Activated T-cell treated with anti-CD3 and anti-CD28 coated beads, Interleukin-2, amount 50 U/mL, for 72 hours (primary cell): ENCODE measurements at regions not wholly inside any gene's neighbourhood (a gene's known extent, or its start where the extent isn't known, plus 50 kb on each side); places are given as distances from the start of the nearest gene placed in this dataset.
A peak's percentile ranks its signal among the peaks of the same experiment; 100 is the strongest.

ENCODE experiments used
- ATAC-seq, 2 donors: fragments of 150-1000 bp; cut with Tn5 transposase; replicated peaks in 1 of 2; 2 replicates each; pipeline ENCODE4 v1.10.0; 2021; ENCODE audit warnings: moderate library complexity in 2 of 2, mild to moderate bottlenecking in 1 of 2
- DNase-seq, 2 donors: peaks; one replicate each; pipeline ENCODE4 v3.0.0; 2021 to 2022; ENCODE audit warnings: mixed read lengths in 1 of 2
- H3K27ac Mint-ChIP-seq: one replicate; pipeline ENCODE4 v1.8.0; 2022; ENCODE audit warnings: mild to moderate bottlenecking, moderate library complexity, mixed read lengths
- H3K27me3 Mint-ChIP-seq: one replicate; pipeline ENCODE4 v1.8.0; 2022; ENCODE audit warnings: low read depth, mixed read lengths
- H3K36me3 Mint-ChIP-seq, 2 donors: one replicate each; pipeline ENCODE4 v1.8.0; 2022; ENCODE audit warnings: mixed read lengths in 2 of 2, mild to moderate bottlenecking in 1 of 2; ENCODE audit not compliant: insufficient read depth in 2 of 2
- H3K4me1 Mint-ChIP-seq: one replicate; pipeline ENCODE4 v1.8.0; 2022; ENCODE audit warnings: low read depth, mixed read lengths
- H3K4me3 Mint-ChIP-seq, 2 donors: one replicate each; pipeline ENCODE4 v1.8.0; 2022; ENCODE audit warnings: mild to moderate bottlenecking in 2 of 2, mixed read lengths in 2 of 2, moderate library complexity in 2 of 2
- H3K9me3 Mint-ChIP-seq, 2 donors: one replicate each; pipeline ENCODE4 v1.8.0; 2022; ENCODE audit warnings: mixed read lengths in 2 of 2

DNA sequence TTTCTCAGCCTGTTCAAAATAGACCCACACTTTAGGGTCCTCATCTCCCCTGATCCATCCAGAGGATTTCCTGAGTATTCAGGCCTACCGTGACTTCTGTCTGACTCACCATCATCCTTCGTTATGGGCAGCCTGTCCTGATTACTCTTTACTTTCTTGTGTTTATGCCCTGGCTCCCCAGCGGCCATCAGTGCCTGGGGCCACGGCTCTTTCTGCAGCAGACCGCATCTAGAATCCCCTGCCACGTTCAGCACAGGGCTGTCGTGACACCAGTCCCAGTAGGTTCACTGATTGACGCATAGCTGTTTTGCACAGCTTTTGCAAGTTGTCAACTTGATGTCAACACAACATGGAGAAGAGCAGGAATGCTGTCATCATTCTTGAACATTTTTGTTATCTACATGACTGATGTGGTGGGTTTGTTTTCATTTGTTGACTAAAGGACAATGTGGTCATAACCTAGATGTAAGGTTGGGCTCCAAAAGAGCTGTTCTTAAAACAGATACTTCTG, 225.6 kb downstream of the HAUS1 start:
- no peak overlapping the region for H3K4me3 Mint-ChIP-seq
- peaks cover 46% of the 10 kb centered on the region for H3K27me3 Mint-ChIP-seq
- DNase-seq, result no peak
- H3K9me3 Mint-ChIP-seq, result no peaks in the 10 kb centered on the region
- peaks cover 11% of the 10 kb centered on the region for H3K4me1 Mint-ChIP-seq
- no peak for ATAC-seq
- no peak overlapping the region for H3K27ac Mint-ChIP-seq
- peaks cover under 1 to 2% of the 10 kb centered on the region in 2 donors for H3K36me3 Mint-ChIP-seq

DNA sequence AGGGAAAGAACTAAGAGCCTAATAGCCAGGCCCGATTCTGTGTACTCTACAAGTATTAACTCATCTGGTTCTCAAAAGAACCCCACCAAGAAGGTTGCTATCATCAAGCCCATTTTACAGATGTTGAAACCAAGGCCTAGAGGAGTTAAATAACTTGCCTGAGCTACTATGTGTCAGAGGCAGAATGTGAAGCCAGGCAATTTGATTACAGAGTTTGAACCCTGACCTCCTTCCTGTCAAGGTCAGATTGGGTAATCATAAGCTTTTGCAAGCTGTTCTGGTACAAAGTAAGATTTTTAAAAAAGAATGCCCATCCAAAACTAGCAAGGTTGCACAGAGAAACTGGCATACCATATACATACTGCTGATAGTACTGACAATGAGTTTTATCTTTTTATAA, 227.1 kb downstream of the HAUS1 start:
- H3K4me1 Mint-ChIP-seq, result peaks cover 24% of the 10 kb centered on the region
- no peak overlapping the region for H3K27ac Mint-ChIP-seq
- H3K27me3 Mint-ChIP-seq, result peaks cover 61% of the 10 kb centered on the region
- no peak overlapping the region for H3K4me3 Mint-ChIP-seq
- DNase-seq (no peak), ATAC-seq (no peak)
- H3K9me3 Mint-ChIP-seq, result no peaks in the 10 kb centered on the region
- H3K36me3 Mint-ChIP-seq, result peaks cover 1 to 3% of the 10 kb centered on the region in 2 donors

DNA sequence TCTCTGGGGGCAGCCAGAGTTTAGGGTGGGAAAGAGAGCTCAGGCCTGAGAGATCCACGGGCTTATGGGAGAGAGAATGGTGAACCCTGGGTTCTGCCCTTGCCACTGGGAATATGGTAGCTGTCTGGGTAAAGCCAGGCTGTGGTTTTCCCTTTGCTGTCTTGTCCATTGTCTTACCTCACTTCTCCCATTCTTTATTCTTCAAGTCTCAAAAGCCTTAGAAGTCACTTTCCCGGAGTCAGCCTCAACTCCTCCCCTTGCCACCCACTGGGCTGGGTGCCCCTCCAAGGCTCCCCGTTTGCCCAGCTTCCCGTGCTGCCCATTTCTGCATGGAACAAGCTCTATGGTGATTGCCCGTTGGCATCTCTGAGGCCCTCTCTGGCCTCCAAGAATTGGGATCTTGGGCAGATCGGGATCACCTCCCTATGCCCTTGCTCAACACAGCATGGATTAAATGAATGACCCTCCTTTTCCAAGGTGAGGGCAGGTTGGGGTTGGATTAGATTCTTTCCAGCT, 228.2 kb downstream of the HAUS1 start:
- H3K4me3 Mint-ChIP-seq, result no peak overlapping the region
- H3K36me3 Mint-ChIP-seq, result peaks cover 1 to 3% of the 10 kb centered on the region in 2 donors
- ATAC-seq, result no peak
- DNase-seq, result no peak
- no peaks in the 10 kb centered on the region for H3K9me3 Mint-ChIP-seq
- no peak overlapping the region for H3K27ac Mint-ChIP-seq
- H3K4me1 Mint-ChIP-seq, result peaks cover 24% of the 10 kb centered on the region
- peaks cover 71% of the 10 kb centered on the region for H3K27me3 Mint-ChIP-seq

DNA sequence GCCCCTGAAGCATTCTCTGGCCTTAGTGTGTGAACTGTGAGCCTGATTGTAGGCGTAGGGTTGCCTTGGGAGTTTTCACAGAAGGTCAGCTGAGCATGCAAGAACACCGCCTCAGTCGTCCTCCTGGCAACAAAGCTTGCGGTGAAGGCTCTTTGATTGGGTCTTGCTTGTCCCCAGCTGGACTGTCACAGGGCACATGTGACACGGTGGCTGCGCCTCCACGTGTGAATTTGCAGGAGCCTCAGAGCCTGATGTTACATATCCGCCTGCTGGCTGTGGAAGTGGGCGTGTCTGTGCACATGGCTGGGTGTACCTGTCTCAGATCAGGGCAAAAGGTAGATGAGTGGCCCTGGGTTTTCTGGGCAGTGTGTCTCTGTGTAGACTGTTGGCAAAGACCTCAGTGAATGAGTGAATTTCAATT, 228.7 kb downstream of the HAUS1 start:
- ATAC-seq, result no peak
- H3K27me3 Mint-ChIP-seq, result peaks cover 77% of the 10 kb centered on the region

DNA sequence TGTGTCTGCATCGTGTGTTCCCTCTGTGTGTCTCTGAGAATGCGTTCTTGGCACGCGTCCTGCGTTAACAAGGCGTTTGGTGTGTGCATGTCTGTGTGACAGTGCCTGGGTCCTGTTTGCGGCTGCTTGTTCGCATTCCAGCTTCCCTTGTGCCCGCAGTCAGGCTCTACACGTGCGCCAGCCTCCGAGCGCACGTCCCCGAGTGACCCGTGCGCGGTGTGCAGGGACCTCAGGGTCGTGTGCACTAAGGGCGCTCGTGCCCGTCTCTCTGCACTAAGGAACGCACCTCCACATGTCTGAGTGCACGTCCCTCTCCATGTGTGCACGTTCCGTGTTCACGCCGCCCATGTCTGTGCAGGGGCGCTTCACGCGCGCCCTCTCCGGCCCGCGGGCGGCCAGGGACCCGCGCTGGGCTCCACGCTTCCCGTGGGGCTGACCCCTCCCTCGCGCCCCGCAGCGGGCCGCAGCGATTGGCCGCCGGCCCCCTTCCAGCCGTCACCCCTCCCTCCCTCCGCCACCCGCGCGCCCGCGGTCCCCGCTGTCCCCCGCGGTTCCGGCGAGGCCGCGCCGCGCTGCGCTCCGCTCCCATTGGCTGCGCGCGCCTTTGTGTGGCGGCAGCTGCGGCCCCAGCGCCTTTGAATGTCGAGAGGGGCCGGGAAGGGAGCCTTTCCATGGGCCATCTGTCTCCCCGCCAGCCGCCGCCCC, 229.4 kb downstream of the HAUS1 start:
- H3K4me3 Mint-ChIP-seq, result peak overlapping the region; percentile 55 to 73
- peak; percentile 21 to 31 for DNase-seq
- peaks cover 84% of the 10 kb centered on the region for H3K27me3 Mint-ChIP-seq
- no peak overlapping the region for H3K27ac Mint-ChIP-seq
- ATAC-seq, result peak; percentile 69 to 78
- no peaks in the 10 kb centered on the region for H3K9me3 Mint-ChIP-seq
- peaks cover 24% of the 10 kb centered on the region for H3K4me1 Mint-ChIP-seq
- H3K36me3 Mint-ChIP-seq, result peaks cover 1 to 3% of the 10 kb centered on the region in 2 donors

More for the DNA sequence above, 228.7 kb downstream of the HAUS1 start:
- DNase-seq, result no peak
- H3K4me3 Mint-ChIP-seq, result peak overlapping the region; percentile 55 to 73
- no peaks in the 10 kb centered on the region for H3K9me3 Mint-ChIP-seq
- H3K36me3 Mint-ChIP-seq, result peaks cover 1 to 3% of the 10 kb centered on the region in 2 donors
- H3K27ac Mint-ChIP-seq, result no peak overlapping the region
- H3K4me1 Mint-ChIP-seq, result peaks cover 24% of the 10 kb centered on the region

DNA sequence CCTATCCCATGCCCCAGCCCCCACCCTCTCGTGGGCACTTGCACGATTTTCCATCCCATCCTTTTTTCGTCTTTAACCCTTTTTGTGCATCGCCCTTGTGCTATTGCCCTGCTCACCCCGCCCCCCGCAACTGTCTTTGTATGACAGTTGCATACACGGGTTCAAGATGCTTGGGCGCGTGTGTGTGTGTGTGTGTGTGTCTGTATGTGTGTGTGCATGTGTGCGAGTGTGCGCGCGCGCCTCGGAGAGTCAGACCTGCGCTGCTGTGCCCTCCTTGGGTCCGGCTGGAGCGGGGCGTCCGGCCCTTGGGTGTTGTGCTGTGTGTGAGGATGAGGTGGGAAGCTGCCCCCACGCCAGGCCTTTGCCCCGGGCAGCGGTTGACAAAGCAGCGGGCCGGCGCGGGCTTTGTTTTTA, 230.7 kb downstream of the HAUS1 start:
- no peak overlapping the region for H3K27ac Mint-ChIP-seq
- H3K27me3 Mint-ChIP-seq, result peaks cover 85% of the 10 kb centered on the region
- H3K4me1 Mint-ChIP-seq, result peaks cover 33% of the 10 kb centered on the region
- ATAC-seq (no peak), DNase-seq (peak; percentile 5 to 7)
- H3K9me3 Mint-ChIP-seq, result no peaks in the 10 kb centered on the region
- peak overlapping the region; percentile 72 to 90 for H3K4me3 Mint-ChIP-seq
- peaks cover 1 to 3% of the 10 kb centered on the region in 2 donors for H3K36me3 Mint-ChIP-seq

DNA sequence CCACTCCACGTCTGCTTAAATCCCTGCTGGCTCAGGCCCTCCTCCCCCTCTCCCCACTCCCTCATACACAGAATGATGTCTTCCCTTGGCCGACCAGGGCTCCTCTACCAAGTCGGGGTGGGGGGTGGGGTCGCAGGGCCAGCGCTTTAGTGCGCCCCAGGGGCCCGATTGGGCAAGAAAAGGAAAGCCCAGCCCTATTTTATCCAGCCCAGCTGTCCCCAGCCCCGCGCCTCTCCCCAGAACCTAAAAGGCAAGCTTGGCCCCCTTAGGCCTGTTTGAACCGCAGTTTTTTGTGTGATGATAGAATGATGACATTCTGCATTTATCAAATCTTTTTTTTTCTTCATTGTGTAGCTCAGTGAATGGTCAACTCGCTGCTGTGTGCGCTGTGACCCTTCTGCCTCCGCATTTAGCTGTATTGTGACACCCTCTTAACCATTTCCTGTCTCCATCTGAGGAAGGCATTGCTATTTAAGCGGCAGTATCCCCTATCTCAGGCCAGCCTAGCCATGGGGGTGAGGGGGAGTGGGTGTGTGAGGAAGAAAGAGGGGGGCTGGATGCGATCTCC, 231.4 kb downstream of the HAUS1 start:
- H3K4me3 Mint-ChIP-seq, result peak overlapping the region; percentile 72 to 90
- H3K9me3 Mint-ChIP-seq, result no peaks in the 10 kb centered on the region
- DNase-seq, result no peak
- H3K27ac Mint-ChIP-seq, result no peak overlapping the region
- peaks cover 33% of the 10 kb centered on the region for H3K4me1 Mint-ChIP-seq
- H3K27me3 Mint-ChIP-seq, result peaks cover 78% of the 10 kb centered on the region
- H3K36me3 Mint-ChIP-seq, result peaks cover 1 to 3% of the 10 kb centered on the region in 2 donors
- ATAC-seq, result no peak

DNA sequence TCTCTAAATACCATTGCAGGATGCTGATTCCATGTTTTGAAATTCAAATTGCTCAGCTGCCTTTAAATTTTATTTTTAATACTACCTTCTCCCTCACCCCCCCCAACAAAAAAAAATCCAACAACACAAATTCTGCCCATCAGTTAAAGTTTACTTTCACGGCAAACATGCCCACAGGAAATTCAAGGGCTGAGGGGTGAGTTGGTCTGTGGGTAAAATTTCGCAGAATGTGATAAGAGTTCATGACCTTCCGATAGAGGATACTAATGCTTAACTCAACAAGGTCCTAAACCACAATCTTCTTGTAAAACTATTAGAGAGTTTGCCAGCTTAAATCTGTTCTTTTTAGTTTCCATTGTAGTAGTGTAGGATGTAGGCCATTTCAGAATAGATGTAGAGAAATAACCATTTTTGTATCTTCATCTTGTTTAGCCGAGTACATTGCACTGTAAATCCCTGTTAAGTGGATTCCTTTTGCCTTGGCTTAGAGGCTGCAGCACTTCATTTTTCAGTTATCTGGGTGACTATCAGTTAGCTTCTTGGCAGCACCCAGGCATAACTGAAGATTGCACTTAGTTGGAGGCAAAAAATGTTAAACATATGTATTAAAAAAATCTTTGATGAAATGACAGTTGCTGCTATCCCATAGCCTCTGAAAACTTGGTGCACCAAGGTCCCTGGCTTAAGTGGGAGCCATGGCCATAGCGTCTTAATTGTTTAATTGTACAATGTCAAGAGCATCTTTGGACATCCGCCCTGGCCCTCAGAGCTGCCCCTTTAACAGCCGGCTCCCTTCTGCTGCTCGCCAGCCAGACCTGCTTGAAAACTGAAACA, 232.3 kb downstream of the HAUS1 start:
- Mint-ChIP-seq H3K36me3 (peaks cover 1 to 3% of the 10 kb centered on the region in 2 donors), H3K9me3 (no peaks in the 10 kb centered on the region), H3K4me3 (peak overlapping the region in 1 of 2 donors; percentile 72), H3K27ac (no peak overlapping the region), H3K4me1 (peaks cover 33% of the 10 kb centered on the region), H3K27me3 (peaks cover 71% of the 10 kb centered on the region)
- DNase-seq, result no peak
- ATAC-seq, result no peak

DNA sequence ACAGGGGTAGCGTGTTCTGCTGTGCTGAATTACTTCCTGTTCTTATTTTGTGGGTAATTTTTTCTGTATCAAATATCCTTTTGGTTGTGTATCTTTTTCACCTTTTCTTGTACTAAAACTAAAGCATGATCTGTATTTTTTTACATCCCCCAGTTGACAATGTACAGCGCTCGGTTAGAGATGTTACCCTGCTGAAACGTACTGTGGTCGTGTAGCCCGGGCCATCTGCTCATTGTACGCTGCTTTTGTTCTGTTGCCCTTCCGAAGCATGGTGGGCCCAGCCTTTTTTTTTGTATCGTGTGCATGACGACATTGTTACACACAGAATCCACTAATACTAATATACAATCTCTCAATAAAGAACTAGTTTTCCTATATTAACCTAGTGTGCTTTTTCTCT, 233.1 kb downstream of the HAUS1 start:
- DNase-seq, result no peak
- no peak overlapping the region for H3K4me3 Mint-ChIP-seq
- no peak for ATAC-seq
- peaks cover 1 to 3% of the 10 kb centered on the region in 2 donors for H3K36me3 Mint-ChIP-seq
- H3K4me1 Mint-ChIP-seq, result peaks cover 33% of the 10 kb centered on the region
- no peaks in the 10 kb centered on the region for H3K9me3 Mint-ChIP-seq
- H3K27ac Mint-ChIP-seq, result no peak overlapping the region
- peaks cover 64% of the 10 kb centered on the region for H3K27me3 Mint-ChIP-seq

DNA sequence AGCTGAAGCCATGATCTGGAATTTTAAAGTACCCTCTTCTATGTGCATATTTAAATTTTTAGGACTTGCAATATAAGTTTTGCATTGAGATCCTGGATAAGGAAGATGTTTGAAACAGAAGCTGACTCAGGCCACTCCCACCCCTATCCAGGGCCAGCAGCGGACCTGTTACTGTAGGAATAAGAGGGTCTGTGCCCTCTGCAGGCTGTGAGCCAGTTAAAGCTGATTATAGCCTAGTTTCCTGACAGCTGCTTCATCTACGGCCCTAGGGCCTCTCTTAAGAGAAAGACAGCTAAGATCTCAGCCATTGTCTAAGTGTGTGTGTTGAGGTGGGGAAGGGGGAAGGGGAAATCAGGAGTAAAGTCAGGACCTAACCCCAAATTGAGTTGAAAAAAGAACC, 234.0 kb downstream of the HAUS1 start:
- Mint-ChIP-seq H3K4me3 (no peak overlapping the region), H3K4me1 (peaks cover 28% of the 10 kb centered on the region), H3K27ac (no peak overlapping the region), H3K9me3 (no peaks in the 10 kb centered on the region), H3K36me3 (peaks cover 1 to 3% of the 10 kb centered on the region in 2 donors), H3K27me3 (peaks cover 55% of the 10 kb centered on the region)
- no peak for DNase-seq
- ATAC-seq, result no peak

DNA sequence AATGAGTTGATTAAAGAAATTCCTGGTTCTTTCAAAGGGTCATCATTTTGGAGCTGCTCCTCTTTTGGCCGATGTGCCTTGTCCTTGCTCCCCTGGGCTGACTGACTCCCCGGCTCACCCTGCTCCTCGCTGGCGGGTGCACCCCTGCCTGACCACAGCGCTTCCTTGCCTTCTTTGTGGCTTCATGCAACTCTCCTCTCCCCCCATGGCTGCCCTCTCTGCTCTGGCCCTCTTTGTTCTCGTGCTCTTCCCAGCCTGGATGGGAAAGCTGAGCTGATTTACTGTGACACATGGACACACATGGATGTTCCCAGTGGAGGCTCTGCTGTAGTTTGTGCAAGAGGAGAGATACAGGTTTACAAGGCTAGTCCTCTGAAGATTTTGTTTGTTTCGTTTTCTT, 234.6 kb downstream of the HAUS1 start:
- Mint-ChIP-seq H3K4me3 (peak overlapping the region; percentile 4 to 58), H3K36me3 (peaks cover 1 to 3% of the 10 kb centered on the region in 2 donors), H3K27me3 (peaks cover 52% of the 10 kb centered on the region), H3K9me3 (no peaks in the 10 kb centered on the region), H3K4me1 (peaks cover 30% of the 10 kb centered on the region), H3K27ac (peak overlapping the region; percentile 5)
- DNase-seq (no peak), ATAC-seq (no peak)

DNA sequence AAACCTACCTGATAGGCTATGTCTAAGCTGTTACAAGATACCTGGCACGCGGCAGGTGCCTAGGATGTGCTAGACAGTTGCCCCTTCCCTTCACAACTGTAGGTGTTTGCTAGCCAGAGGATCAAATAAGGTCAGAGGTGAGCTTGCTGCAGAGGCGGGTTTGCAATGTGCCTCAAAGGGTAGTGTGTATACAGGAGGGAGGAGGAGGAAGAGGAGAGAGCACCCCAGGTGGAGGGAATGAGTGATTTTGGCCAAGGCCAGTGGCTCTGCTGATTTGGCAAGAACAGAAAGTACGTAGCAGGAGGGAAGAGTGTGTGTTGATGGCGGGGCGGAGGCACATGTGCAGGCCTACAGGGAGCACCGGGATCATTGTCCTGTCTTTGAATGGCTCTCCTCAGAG, 236.5 kb downstream of the HAUS1 start:
- Mint-ChIP-seq H3K4me3 (no peak overlapping the region), H3K27ac (no peak overlapping the region), H3K27me3 (peaks cover 37% of the 10 kb centered on the region), H3K9me3 (no peaks in the 10 kb centered on the region), H3K36me3 (no peaks in the 10 kb centered on the region), H3K4me1 (peaks cover 27% of the 10 kb centered on the region)
- DNase-seq, result no peak
- ATAC-seq, result no peak
